ENCODE measurements at regions not wholly inside any gene's neighbourhood (a gene's known extent, or its start where the extent isn't known, plus 50 kb on each side); places are given as distances from the start of the nearest gene placed in this dataset.

DNA sequence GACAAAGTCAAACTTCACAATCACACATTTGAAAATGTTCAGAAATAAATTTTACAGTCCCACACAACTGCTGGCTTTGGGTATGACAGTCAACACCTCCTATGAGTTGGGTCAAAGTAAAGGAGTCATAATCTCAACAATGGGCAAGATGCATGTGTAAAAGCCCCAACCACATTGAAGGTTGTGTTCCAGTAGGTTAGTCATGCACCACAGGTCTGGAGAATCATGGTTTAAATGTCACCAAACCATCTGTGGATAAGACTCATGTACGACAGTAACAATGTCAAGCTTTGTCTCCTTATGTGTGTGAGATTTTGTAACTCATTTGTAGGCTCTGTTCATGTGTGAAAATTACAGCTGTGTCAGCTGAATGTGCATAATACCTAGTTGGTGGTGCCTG, 1065.7 kb upstream of the AMELY start:
- DNase-seq (ENCODE audit: low spot score), result no peak

- no peak for DNase-seq (ENCODE audit: low spot score)
Observed at GRCh38 chrY:7968293-7968692, 1056.7 kb upstream of the AMELY start.

- no peak for DNase-seq (ENCODE audit: low spot score)
Observed at GRCh38 chrY:7966916-7967315, 1055.4 kb upstream of the AMELY start.

DNA sequence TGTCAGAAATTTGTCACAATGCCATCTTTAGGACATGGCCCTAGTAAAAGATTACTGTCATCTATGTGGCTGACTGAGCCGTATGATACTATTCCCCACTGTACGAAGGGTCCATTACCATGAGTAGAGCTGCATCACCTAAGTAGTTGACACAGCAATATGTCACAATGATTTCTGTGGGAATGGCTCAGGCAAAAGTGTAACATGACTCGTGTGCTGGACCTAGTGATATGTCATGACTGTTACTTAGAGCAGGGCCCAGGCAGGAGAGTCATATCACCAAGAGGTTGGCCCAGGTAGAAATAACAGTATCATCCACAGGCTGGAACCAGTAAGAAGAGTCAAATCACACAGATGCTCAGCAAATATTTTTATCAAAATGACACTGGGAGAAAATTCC, 1051.8 kb upstream of the AMELY start:
- no peak for DNase-seq (ENCODE audit: low spot score)

DNA sequence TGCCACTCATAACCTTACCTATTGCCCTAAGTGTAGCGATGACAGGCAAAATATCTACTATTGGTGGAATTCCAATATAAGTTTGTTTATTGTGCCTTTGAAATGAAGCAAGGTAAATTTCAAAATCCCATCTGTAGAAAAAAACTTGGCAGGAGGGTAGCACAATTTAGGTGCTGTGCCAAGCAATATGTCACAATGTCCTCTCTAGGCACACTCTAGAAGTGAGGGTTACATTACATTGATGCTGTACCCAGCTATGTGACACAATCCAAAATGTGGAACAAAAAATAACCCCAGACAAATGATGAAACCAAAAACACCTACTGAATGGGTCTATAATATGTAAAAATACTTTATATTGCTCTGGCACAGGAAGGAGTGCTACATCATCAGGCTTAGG, 1050.8 kb upstream of the AMELY start:
- DNase-seq (ENCODE audit: low spot score), result no peak

DNA sequence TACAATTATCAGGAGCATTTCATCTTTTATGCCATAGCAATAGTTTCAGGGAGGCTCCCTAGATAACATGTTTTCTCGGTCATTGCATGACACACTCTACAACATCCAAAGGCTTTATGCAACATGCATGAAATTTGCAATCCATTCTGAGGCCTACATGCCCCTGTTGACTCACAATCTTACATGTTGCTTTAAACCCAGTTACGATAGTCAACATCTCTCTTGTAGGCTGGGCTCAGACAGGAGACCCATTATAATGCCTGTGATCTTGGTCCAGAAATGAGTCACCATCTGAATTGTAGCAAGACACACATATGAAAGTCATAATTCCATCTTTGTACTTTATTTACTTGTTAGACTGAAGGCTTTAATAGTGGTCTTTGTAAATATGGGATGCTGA, 1050.3 kb upstream of the AMELY start:
- peak; percentile 0 for DNase-seq (ENCODE audit: low spot score)

DNA sequence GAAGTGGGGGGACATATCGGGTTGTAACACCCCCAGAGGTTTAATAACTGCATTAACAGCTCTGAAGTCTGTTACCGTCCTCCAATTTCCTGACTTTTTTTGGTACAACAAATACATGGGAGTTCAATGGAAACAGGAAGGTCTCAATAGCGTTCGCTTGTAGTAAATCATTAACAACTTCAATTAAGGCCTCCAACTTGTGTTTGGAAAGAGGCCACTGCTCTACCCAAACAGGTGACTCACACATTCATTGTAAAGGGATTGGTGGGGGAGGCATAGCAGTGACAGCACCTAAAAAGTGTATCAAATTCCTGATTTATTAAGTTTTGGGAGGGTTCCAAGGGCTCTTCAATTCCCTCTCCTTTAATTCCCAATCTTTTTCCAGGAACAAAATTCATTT, 1046.2 kb upstream of the AMELY start:
- DNase-seq (ENCODE audit: low spot score), result peak; percentile 51

GRCh38 chrY:7951187-7951852, 1039.8 kb upstream of the AMELY start:
- DNase-seq (ENCODE audit: low spot score), result no peak

DNA sequence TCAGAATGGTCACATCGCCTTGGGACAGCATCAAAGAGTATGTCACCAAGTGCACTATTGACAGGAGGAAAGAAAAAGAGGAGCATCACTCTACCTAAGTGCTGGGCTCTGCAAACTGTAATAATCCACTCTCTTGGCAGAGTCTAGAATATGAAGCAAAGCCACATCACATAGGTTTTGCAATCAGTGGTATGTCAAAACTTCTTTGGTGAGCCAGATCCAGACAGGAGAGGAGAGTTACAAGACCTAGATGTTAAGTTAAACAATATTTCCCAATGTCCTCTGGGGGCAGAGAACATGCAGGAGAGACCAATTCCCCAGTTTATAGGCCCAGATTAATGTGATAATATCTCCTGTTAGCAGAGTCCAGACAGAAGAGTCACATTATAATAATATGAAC, 1032.6 kb upstream of the AMELY start:
- DNase-seq (ENCODE audit: low spot score), result no peak

DNA sequence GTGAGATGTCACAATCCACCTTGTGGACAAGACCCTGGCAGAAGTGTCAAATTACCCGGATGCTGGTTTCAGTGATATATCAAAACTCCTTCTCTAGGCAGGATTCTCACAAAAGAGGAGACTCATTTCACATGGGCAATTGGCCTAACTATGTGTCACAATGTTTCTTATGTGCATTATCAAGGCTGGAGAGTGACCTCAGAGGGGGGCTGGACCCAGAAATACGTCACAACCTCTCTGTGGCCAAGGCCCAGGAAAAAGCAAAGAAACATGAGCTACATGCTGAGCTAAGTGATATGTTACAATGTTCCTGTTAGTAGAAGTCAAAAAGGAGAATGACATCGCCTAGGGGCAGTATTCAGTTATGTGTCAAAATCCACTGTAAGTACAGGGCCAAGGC, 1031.2 kb upstream of the AMELY start:
- DNase-seq (ENCODE audit: low spot score), result no peak

DNA sequence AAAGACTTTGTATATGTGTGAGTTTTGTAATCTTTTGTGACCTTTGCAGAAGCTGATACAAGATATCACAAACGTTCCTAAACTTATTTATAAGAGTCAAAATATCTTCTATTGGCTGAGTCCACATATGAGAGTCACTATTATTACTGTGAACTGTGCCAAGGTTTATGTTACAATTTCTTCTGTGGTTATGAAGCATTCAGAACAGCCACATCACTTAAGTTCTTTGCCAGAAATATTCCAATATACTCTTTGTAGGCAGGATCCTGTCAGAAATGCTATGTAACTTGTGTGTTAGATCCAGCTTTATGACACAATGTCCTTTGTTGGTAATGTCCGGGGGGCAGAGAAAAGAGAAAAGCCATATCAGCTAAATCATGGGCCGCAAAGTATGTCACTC, 1030.3 kb upstream of the AMELY start:
- DNase-seq (ENCODE audit: low spot score), result no peak

- no peak for DNase-seq (ENCODE audit: low spot score)
Observed at GRCh38 chrY:7938982-7939718, 1027.6 kb upstream of the AMELY start.

- no peak for DNase-seq (ENCODE audit: low spot score)
Observed at GRCh38 chrY:7936831-7937230, 1025.3 kb upstream of the AMELY start.

- DNase-seq (ENCODE audit: low spot score), result peak; percentile 0
Observed at GRCh38 chrY:7936046-7936445, 1024.5 kb upstream of the AMELY start.

- DNase-seq (ENCODE audit: low spot score), result no peak
Observed at GRCh38 chrY:7935606-7936005, 1024.1 kb upstream of the AMELY start.

DNA sequence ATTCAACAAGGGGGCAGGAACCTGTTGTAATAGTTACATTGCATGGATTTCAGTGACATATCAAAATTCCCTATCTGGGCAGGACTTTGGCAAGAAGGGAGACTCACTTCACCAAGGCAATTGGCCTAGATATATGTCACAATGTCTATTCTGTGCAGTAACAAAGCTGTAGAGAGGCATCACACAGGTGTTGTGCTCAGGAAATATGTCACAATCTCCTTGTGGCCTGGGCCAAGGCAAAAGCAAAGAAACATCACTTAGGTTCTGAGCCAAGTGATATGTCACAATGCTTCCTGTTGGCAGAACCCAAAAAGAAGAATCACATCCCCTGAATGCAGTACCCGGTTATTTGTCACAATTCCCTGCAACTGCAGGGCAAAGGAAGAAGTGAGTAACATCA, 1020.9 kb upstream of the AMELY start:
- no peak for DNase-seq (ENCODE audit: low spot score)

- DNase-seq (ENCODE audit: low spot score), result no peak
Observed at GRCh38 chrY:7929866-7930265, 1018.3 kb upstream of the AMELY start.

DNA sequence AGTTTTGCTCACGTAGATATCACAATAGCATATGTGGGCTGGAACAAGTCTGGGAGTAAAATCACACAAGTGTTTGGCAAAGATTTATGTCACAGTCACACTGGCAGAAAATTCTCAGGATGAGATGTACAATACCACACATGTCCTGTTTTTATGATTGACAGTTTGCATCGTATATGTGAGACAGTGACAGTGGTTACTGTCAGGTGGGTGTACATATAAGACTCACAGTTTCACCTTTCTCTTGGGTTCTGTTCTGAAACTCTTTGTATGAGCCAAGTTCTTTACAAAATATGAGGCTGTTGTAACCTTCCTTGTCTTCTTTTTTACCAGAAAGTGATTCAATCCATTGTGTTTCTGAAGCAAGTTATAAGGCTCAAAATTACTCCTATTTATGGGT, 1012.5 kb upstream of the AMELY start:
- no peak for DNase-seq (ENCODE audit: low spot score)

DNA sequence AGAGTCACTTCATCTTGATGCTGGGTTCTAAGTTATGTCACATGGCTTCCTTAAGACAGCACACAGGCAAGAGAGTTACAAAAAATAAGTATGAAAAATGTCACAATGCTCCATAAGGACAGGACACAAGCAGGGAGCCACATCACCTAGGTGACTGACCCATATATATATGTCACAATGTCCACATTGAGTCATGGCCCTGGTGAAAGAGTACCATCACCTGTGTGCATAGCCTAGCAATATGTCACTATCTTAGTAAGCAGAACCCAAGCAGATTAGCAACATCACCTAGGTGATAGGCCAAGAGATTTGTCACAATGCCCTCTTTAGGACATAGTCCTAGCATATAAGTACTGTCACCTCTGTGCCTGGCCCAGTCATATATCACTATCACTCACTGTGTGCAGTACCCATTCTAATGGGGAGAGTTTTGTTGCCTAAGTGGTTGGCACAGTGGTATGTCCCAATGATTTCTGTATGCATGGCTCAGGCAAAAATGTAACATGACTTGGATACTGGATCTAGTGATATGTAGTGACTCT, 1012.0 kb upstream of the AMELY start:
- DNase-seq (ENCODE audit: low spot score), result no peak

DNA sequence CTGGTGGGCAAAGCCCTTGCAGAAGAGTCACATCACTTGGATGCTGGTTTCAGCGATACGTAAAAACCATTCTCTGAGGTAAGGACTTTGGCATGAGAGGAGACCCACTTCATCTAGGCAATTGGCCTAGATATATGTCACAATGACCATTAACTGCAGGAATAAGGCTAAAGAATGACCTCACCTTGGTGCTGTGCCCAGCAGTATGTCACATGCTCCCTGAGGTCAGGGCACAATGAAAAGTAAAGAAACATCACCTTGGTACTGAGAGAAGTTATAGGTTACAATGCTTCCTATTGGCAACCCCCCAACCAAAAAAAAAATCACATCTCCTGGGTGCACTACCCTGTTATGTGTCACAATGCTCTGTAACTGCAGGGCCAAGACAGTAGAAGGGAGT, 1008.8 kb upstream of the AMELY start:
- DNase-seq (ENCODE audit: low spot score), result no peak

DNA sequence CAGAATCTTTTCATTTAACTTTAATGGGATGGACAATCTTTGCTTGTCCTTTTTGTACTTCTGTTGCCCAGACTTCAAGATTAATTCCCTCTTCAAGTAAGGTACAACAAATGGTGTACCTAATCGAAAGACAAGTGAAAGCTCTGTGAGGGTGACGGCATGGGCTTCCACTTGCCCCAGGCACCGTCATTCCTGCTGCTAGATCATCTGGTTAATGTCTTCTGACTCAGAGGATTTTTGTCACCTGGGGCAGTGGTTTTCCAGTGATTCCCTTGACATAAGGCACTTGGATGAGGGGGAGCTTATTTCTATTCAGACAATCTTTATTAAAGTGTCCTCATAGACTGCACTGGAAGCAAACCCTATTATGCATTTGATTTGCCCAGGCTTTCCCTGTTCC, 977.0 kb upstream of the AMELY start:
- DNase-seq (ENCODE audit: low spot score), result no peak

- DNase-seq (ENCODE audit: low spot score), result peak; percentile 13
Observed at GRCh38 chrY:7881696-7882095, 970.1 kb upstream of the AMELY start.

- no peak for DNase-seq (ENCODE audit: low spot score)
Observed at GRCh38 chrY:7879245-7879644, 967.7 kb upstream of the AMELY start.

DNA sequence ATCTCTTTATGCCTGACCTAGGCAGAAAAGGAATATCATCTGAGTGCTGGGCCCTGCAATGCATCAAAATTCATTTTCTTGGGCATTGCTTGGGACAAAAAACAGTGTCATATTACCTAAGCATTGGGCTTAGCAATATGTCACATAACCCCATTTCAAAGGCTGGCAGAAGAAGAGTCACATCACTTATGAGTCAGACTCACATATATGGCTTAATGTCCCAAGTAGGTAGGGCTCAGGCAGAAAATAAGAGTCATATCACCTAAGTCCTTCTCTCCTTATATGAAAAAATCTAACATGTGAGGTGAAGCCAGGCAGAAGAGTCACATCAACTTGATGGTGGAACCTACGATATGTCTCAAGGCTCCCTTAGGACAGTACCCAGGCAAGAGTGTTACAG, 967.2 kb upstream of the AMELY start:
- DNase-seq (ENCODE audit: low spot score), result no peak

Measured in LoVo (cell line).